VCaP (cell line): ENCODE measurements at regions not wholly inside any gene's neighbourhood (a gene's known extent, or its start where the extent isn't known, plus 50 kb on each side); places are given as distances from the start of the nearest gene placed in this dataset.

Experiments
- H3K27ac ChIP-seq: fragments of 450-650 bp; 2 replicates; pipeline ENCODE4 v1.5.1; 2017
- CTCF ChIP-seq: fragments of 450-650 bp; conservative IDR thresholded peaks from 2 replicates; pipeline ENCODE4 v1.5.1; 2017; ENCODE audit warnings: mild to moderate bottlenecking, moderate library complexity

DNA sequence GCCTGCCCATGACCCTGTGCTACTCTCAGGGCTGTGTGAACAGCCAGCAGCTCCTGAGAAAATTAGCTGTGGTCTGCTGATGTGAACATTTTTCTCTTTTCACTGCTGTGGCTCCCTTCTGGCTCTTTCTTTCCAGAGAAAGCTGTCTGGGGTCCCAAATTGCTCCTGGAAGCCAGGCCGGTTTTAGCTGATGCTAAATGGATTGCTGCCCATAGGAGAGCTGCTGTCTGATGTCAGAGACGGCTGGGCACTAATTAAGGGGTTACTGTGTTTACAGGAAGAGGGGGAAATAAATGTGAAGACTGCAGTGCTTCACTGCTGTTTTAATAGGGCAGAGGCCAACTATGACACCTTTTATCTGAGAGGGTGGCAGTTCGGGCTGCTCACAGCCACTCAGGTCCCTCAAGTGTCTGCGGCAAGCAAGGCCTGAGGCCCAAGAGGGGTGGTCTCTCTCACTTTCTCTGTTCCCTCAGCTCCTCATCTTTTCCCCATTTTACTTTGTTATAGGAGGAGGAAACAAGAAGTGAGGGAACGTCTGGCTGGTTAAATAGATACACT lies 106.0 kb upstream of the GNG12 start:
- no peak overlapping the region for H3K27ac ChIP-seq
- TF ChIP-seq CTCF = no peak

DNA sequence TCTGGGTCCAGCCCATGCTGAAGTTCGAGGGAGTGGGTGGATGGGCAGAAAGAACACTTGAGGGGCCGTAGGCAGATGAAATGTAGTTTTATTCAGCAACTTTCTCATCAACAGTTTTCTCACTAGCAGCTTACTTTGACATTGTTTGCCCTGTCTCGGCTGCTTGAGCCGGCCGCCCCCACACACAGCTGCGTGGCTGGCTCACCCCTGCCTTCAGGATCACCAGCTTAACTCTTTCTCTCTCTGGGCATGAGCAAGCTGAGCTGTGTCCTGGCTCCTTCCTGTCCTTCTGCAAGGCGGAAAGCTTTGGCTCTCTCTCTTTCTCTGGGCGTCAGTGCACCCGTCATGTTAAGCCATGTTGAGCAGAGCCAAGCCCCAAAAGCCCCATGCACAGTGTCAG lies 104.4 kb upstream of the GNG12 start:
- H3K27ac ChIP-seq = no peak overlapping the region
- TF ChIP-seq CTCF = no peak

- no peak for TF ChIP-seq CTCF
- H3K27ac ChIP-seq = no peak overlapping the region
Measured at GRCh38 chr1:67937010-67937409, 103.7 kb upstream of the GNG12 start.

DNA sequence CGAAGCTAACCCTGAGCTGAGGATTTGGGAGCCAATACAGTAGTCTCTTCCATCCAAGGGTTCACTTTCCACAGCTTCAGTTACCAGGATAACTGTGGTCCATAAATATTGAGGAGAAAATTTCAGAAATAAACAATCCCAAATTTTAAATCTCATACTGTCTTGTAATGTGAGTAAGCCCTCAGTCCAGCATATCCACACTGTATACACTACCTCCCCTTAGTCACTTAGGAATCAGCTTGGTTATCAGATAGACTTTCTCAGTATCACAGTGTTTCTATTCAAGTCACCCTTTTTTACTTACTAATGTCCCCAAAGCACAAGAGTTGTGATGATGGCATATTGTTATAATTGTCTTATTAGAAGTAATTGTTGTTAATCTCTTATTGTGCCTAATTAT lies 102.3 kb upstream of the GNG12 start:
- no peak for TF ChIP-seq CTCF
- H3K27ac ChIP-seq = no peak overlapping the region

- no peak overlapping the region for H3K27ac ChIP-seq
- TF ChIP-seq CTCF = no peak
Measured at GRCh38 chr1:67931198-67931597, 97.9 kb upstream of the GNG12 start.

DNA sequence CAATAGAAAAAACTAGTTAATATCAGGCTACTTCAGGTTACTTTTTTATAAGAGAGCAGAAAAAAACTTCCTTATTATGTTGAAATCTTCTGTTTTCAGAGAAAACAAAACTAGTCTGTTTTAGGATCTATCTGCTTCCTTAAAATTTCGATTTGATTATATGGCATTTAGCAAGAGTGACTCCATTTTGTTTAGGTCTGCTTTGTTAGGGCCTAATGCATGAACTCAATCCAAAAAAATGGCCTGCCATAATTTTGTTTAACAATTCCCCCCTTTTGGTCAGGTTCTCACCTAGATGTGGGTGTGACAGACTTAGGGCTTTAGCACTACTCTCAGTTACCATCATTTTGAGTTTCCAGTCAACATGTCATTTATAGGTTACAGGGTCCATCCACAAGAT lies 89.8 kb upstream of the GNG12 start:
- no peak overlapping the region for H3K27ac ChIP-seq

GRCh38 chr1:67921725-67922489 lies 88.6 kb upstream of the GNG12 start:
- TF ChIP-seq CTCF = no peak
- H3K27ac ChIP-seq = no peak overlapping the region

More for the DNA sequence above, 89.8 kb upstream of the GNG12 start:
- TF ChIP-seq CTCF = no peak
